Nucleus accumbens (tissue), 56 donors: ENCODE measurements at regions not wholly inside any gene's neighbourhood (a gene's known extent, or its start where the extent isn't known, plus 50 kb on each side); places are given as distances from the start of the nearest gene placed in this dataset.
"Not testable (repeated sequence)": the region's sequence is repeated elsewhere in the genome, so short reads cannot be mapped to it uniquely, and the experiment has no call there.

Experiments
- DNase-seq, 56 donors: peaks; one replicate each; lab custom pipeline; 2025; lab: John Stamatoyannopoulos, UW

- DNase-seq, result no peak
Measured at GRCh38 chr6:135555550-135555949, 58.0 kb upstream of the AHI1 start.

- DNase-seq, result no peak
Measured at GRCh38 chr6:135557582-135557981, 60.0 kb upstream of the AHI1 start.

GRCh38 chr6:135565605-135566004 is 68.1 kb upstream of the AHI1 start:
- DNase-seq, result not testable (repeated sequence)

- DNase-seq, result no peak
Measured at GRCh38 chr6:135566311-135567068, 69.0 kb upstream of the AHI1 start.

GRCh38 chr6:135567375-135568083 is 70.0 kb upstream of the AHI1 start:
- no peak for DNase-seq

GRCh38 chr6:135568379-135568778 is 70.8 kb upstream of the AHI1 start:
- no peak for DNase-seq

GRCh38 chr6:135572051-135572450 is 74.5 kb upstream of the AHI1 start:
- DNase-seq, result no peak

GRCh38 chr6:135575629-135576028 is 78.1 kb upstream of the AHI1 start:
- DNase-seq, result no peak

- DNase-seq, result peak in 2 of 56 donors; percentile 13 to 35
Measured at GRCh38 chr6:135576055-135576454, 78.5 kb upstream of the AHI1 start.

GRCh38 chr6:135577059-135577538 is 79.6 kb upstream of the AHI1 start:
- no peak for DNase-seq

- DNase-seq, result no peak
Measured at GRCh38 chr6:135578976-135579375, 81.4 kb upstream of the AHI1 start.

- no peak for DNase-seq
Measured at GRCh38 chr6:135581211-135581610, 83.7 kb upstream of the AHI1 start.

- no peak for DNase-seq
Measured at GRCh38 chr6:135583256-135583761, 85.8 kb upstream of the AHI1 start.

GRCh38 chr6:135586388-135586787 is 88.8 kb upstream of the AHI1 start:
- no peak for DNase-seq

- DNase-seq, result no peak
Measured at GRCh38 chr6:135586844-135587243, 89.3 kb upstream of the AHI1 start.

GRCh38 chr6:135592276-135592675 is 94.7 kb upstream of the AHI1 start:
- no peak for DNase-seq

GRCh38 chr6:135594000-135594399 is 96.5 kb upstream of the AHI1 start:
- DNase-seq, result no peak

GRCh38 chr6:135600086-135600702 is 102.7 kb upstream of the AHI1 start:
- DNase-seq, result no peak

- DNase-seq, result no peak
Measured at GRCh38 chr6:135600931-135601330, 103.4 kb upstream of the AHI1 start.

GRCh38 chr6:135601857-135602256 is 104.3 kb upstream of the AHI1 start:
- DNase-seq, result no peak

- no peak for DNase-seq
Measured at GRCh38 chr6:135603249-135603648, 105.7 kb upstream of the AHI1 start.
